ENCODE measurements at regions not wholly inside any gene's neighbourhood (a gene's known extent, or its start where the extent isn't known, plus 50 kb on each side); places are given as distances from the start of the nearest gene placed in this dataset.

- TF ChIP-seq POLR2AphosphoS5 (IDR thresholded peaks at IDR 0.05) (no peak), POLR2A (IDR thresholded peaks at IDR 0.05) (no peak)
Observed at GRCh38 chr9:88835038-88835466, 156.2 kb upstream of the S1PR3 start.

Measured in suprapubic skin (tissue), 4 donors.